Transverse colon (tissue), 4 donors: ENCODE measurements at regions not wholly inside any gene's neighbourhood (a gene's known extent, or its start where the extent isn't known, plus 50 kb on each side); places are given as distances from the start of the nearest gene placed in this dataset.

ENCODE experiments used
- DNase-seq: peaks from one replicate; pipeline ENCODE4 v3.0.0-alpha.2; 2019
- H3K27ac ChIP-seq, 4 donors: fragments of 200-600 bp; sonication (generic); 2 replicates each; pipeline ENCODE4 v1.5.1; 2016 to 2018; ENCODE audit warnings: inconsistent platforms in 4 of 4
- H3K27me3 ChIP-seq: fragments of 200-600 bp; sonication (generic); 2 replicates; pipeline ENCODE4 v1.5.1; 2017; ENCODE audit warnings: inconsistent platforms
- H3K36me3 ChIP-seq, 4 donors: fragments of 200-600 bp; sonication (generic); 2 replicates each; pipeline ENCODE4 v1.5.1; 2017 to 2019; ENCODE audit warnings: inconsistent platforms in 4 of 4
- H3K4me1 ChIP-seq, 4 donors: fragments of 200-600 bp; sonication (generic); 2 replicates each; pipeline ENCODE4 v1.5.1; 2017 to 2020; ENCODE audit warnings: inconsistent platforms in 4 of 4
- H3K4me3 ChIP-seq, 4 donors: fragments of 200-600 bp; sonication (generic); 1 replicate in 1 of 4; 2 replicates in 3 of 4; pipeline versions ENCODE4 v1.5.1 to v1.6.1; 2017 to 2019; ENCODE audit warnings: inconsistent platforms in 4 of 4
- H3K9me3 ChIP-seq, 2 donors: fragments of 200-600 bp; sonication (generic); 2 replicates each; pipeline ENCODE4 v1.5.1; 2017 to 2019; ENCODE audit warnings: inconsistent platforms in 2 of 2
- EP300 ChIP-seq: sonication (generic); formaldehyde crosslinking; IDR thresholded peaks from one replicate; pipeline ENCODE4 v1.6.1; 2017; ENCODE audit warnings: antibody characterized with exemption, low read depth
- POLR2A ChIP-seq: fragments of 450-650 bp; IDR thresholded peaks from one replicate; pipeline ENCODE4 v1.6.1; 2016; ENCODE audit warnings: antibody characterized with exemption, mild to moderate bottlenecking, moderate library complexity
- POLR2AphosphoS5 ChIP-seq, 3 donors: sonication (generic); formaldehyde crosslinking; IDR thresholded peaks; one replicate each; pipeline ENCODE4 v1.6.1; 2016; ENCODE audit warnings: antibody characterized with exemption in 3 of 3
- WGBS, 2 donors: methylation state at CpG; one replicate each; pipeline ENCODE4 v1.1.5; 2018; ENCODE audit warnings: low coverage in 1 of 2; 5-methylcytosine and 5-hydroxymethylcytosine counted together
- in situ Hi-C, 4 donors: fragments of 200-750 bp; cut with MboI; loops; one replicate each; pipeline versions ENCODE4 v1.15.0 to v1.15.1; 2017; ENCODE audit warnings: low sequenced_read_pairs in 3 of 4, low pct_ligation_motif_present in 1 of 4, low pct_unique_long_range_greater_than_20kb in 1 of 4
- intact Hi-C: fragments of 100-400 bp; cut with DNase I; formaldehyde crosslinking; loops from one replicate; pipeline ENCODE4 v1.15.1; 2023; ENCODE audit warnings: low total_unique reads
- TF ChIP-seq, protein P1 (sequence below), 5 experiments: fragments of 200-600 bp in 3 of 5; fragments of 450-650 bp in 2 of 5; sonication (generic) in 3 of 5; IDR thresholded peaks; 1 replicate in 2 of 5; 2 replicates in 3 of 5; pipeline ENCODE4 v1.5.1; 2016 to 2017; ENCODE audit warnings: antibody characterized with exemption in 5 of 5, inconsistent platforms in 3 of 5, mild to moderate bottlenecking in 2 of 5, moderate library complexity in 1 of 5

GRCh38 chr11:32318071-32319055 lies 117.0 kb downstream of the WT1 start:
- intact Hi-C loops = loop anchor here (10.0 kb wide), 1 partner anchor 476 kb away; the partner anchor contains the start of gene CCDC73
- H3K4me3 ChIP-seq = no peak overlapping the region
- H3K27me3 ChIP-seq = peaks cover 9% of the 10 kb centered on the region
- no peak for DNase-seq
- WGBS, 2 donors = 81 to 100% methylated on average over 2 to 5 of the region's 5 CpGs
- H3K36me3 ChIP-seq = no peaks in the 10 kb centered on the region
- TF ChIP-seq EP300 (no peak), POLR2AphosphoS5 (IDR thresholded peaks at IDR 0.05) (no peak), POLR2A (no peak)
- TF ChIP-seq, protein P1, sequence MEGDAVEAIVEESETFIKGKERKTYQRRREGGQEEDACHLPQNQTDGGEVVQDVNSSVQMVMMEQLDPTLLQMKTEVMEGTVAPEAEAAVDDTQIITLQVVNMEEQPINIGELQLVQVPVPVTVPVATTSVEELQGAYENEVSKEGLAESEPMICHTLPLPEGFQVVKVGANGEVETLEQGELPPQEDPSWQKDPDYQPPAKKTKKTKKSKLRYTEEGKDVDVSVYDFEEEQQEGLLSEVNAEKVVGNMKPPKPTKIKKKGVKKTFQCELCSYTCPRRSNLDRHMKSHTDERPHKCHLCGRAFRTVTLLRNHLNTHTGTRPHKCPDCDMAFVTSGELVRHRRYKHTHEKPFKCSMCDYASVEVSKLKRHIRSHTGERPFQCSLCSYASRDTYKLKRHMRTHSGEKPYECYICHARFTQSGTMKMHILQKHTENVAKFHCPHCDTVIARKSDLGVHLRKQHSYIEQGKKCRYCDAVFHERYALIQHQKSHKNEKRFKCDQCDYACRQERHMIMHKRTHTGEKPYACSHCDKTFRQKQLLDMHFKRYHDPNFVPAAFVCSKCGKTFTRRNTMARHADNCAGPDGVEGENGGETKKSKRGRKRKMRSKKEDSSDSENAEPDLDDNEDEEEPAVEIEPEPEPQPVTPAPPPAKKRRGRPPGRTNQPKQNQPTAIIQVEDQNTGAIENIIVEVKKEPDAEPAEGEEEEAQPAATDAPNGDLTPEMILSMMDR (IDR thresholded peaks at IDR 0.05) = no peak
- H3K9me3 ChIP-seq = no peaks in the 10 kb centered on the region
- in situ Hi-C loops = loop anchor here in 2 of 4 donors (25.0 kb wide), 2 partner anchors 294 to 469 kb away; partner anchors contain the start of gene CCDC73 (in 1 of the 2)
- H3K4me1 ChIP-seq = no peaks in the 10 kb centered on the region
- no peak overlapping the region for H3K27ac ChIP-seq

DNA sequence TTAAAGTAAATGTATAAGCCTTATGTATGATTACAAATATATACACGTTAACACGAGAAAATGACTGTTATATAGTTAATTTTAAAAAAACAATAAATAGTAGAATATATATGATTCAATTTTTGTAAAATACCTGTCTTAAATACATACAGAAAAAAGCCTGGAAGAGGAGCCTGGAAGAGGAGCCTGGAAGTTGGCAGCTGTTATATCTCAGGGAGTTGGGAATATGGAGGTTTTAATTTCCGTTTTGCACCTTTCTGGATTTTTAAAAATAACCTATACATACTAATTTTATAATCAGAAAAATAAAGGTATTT lies 111.6 kb downstream of the WT1 start:
- TF ChIP-seq, protein P1 (IDR thresholded peaks at IDR 0.05) = no peak
- no peak for TF ChIP-seq EP300
- no peak for TF ChIP-seq POLR2A
- TF ChIP-seq POLR2AphosphoS5 (IDR thresholded peaks at IDR 0.05) = no peak
- intact Hi-C loops (no loop called here), in situ Hi-C loops (loop anchor here in 3 of 4 donors (10.0 to 25.0 kb wide), 4 partner anchors 289 to 471 kb away; partner anchors contain the start of gene CCDC73 (in 2 of the 3))
- WGBS, 2 donors = 17% methylated on average over 3 of the region's 3 CpGs
- no peak overlapping the region for H3K4me3 ChIP-seq
- peaks cover 9% of the 10 kb centered on the region for H3K27me3 ChIP-seq
- no peaks in the 10 kb centered on the region for H3K4me1 ChIP-seq
- H3K27ac ChIP-seq = no peak overlapping the region
- no peaks in the 10 kb centered on the region for H3K36me3 ChIP-seq
- H3K9me3 ChIP-seq = no peaks in the 10 kb centered on the region
- no peak for DNase-seq

DNA sequence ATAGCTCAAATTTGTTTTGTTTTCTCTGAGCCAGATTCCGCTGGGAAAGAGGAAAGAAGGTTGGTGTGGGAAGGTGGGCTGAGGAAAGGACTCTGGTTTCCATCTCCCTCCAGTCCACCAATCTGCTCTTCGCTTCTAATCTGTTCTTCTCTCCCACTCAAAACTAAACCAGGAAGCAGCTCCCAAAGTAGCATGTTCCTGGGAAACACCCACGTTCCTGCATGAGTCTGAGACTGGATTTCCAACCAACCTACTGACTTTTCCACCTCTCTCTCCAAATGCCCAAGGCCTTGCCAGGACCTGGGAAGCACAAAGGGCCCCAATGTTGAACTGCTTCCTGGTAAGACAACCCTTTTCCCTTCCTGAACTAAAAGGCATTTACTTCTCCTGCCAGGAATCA lies 110.2 kb downstream of the WT1 start:
- WGBS, 2 donors = 59 to 100% methylated on average over 1 to 3 of the region's 3 CpGs
- H3K4me3 ChIP-seq = no peak overlapping the region
- intact Hi-C loops = no loop called here

GRCh38 chr11:32325725-32326124 lies 109.6 kb downstream of the WT1 start:
- intact Hi-C loops (no loop called here), in situ Hi-C loops (loop anchor here in 3 of 4 donors (10.0 to 25.0 kb wide), 3 partner anchors 459 to 469 kb away; partner anchors contain the start of gene CCDC73 (in 2 of the 3))
- 91 to 94% methylated on average over 2 of the region's 2 CpGs for WGBS, 2 donors
- Histone ChIP-seq H3K4me3 (no peak overlapping the region), H3K9me3 (no peaks in the 10 kb centered on the region), H3K27me3 (peaks cover 9% of the 10 kb centered on the region), H3K36me3 (no peaks in the 10 kb centered on the region), H3K4me1 (no peaks in the 10 kb centered on the region), H3K27ac (no peak overlapping the region)
- TF ChIP-seq, protein P1 (IDR thresholded peaks at IDR 0.05) = no peak
- no peak for TF ChIP-seq POLR2A
- no peak for TF ChIP-seq POLR2AphosphoS5 (IDR thresholded peaks at IDR 0.05)
- TF ChIP-seq EP300 = no peak
- no peak for DNase-seq

More for the DNA sequence above, 110.2 kb downstream of the WT1 start:
- no peak for DNase-seq
- H3K9me3 ChIP-seq = no peaks in the 10 kb centered on the region
- no peaks in the 10 kb centered on the region for H3K36me3 ChIP-seq
- no peak overlapping the region for H3K27ac ChIP-seq
- H3K27me3 ChIP-seq = peaks cover 9% of the 10 kb centered on the region
- no peaks in the 10 kb centered on the region for H3K4me1 ChIP-seq
- in situ Hi-C loops = loop anchor here in 3 of 4 donors (10.0 to 25.0 kb wide), 3 partner anchors 460 to 470 kb away; partner anchors contain the start of gene CCDC73 (in 2 of the 3)
- TF ChIP-seq, protein P1 (IDR thresholded peaks at IDR 0.05) = no peak
- TF ChIP-seq EP300 (no peak), POLR2A (no peak), POLR2AphosphoS5 (IDR thresholded peaks at IDR 0.05) (no peak)
